ENCODE measurements at regions not wholly inside any gene's neighbourhood (a gene's known extent, or its start where the extent isn't known, plus 50 kb on each side); places are given as distances from the start of the nearest gene placed in this dataset.

GRCh38 chr18:78634061-78634696, 345.4 kb upstream of the SALL3 start:
- TF ChIP-seq CTCF (IDR thresholded peaks at IDR 0.05): no peak
- intact Hi-C loops (cut with DNase I): no loop called here
- H3K27ac ChIP-seq: no peak overlapping the region
- no peaks in the 10 kb centered on the region for H3K4me1 ChIP-seq
- H3K36me3 ChIP-seq: no peaks in the 10 kb centered on the region
- no peaks in the 10 kb centered on the region for H3K9me3 ChIP-seq
- no peak overlapping the region for H3K4me3 ChIP-seq
- DNase-seq (no peak), ATAC-seq (no peak)
- no peaks in the 10 kb centered on the region for H3K27me3 ChIP-seq (ENCODE audit: low read depth)

- H3K27ac ChIP-seq: no peak overlapping the region
- TF ChIP-seq CTCF (IDR thresholded peaks at IDR 0.05): no peak
- intact Hi-C loops (cut with DNase I): no loop called here
Measured at GRCh38 chr18:78635093-78635800, 344.4 kb upstream of the SALL3 start.

GRCh38 chr18:78636260-78636659, 343.4 kb upstream of the SALL3 start:
- no peak for DNase-seq
- intact Hi-C loops (cut with DNase I): no loop called here
- Histone ChIP-seq H3K27me3 (ENCODE audit: low read depth) (no peaks in the 10 kb centered on the region), H3K36me3 (no peaks in the 10 kb centered on the region), H3K9me3 (no peaks in the 10 kb centered on the region), H3K4me3 (no peak overlapping the region), H3K4me1 (no peaks in the 10 kb centered on the region), H3K27ac (no peak overlapping the region)
- TF ChIP-seq CTCF (IDR thresholded peaks at IDR 0.05): no peak
- ATAC-seq: no peak

More at GRCh38 chr18:78635093-78635800, 344.4 kb upstream of the SALL3 start:
- ATAC-seq: no peak
- no peak for DNase-seq
- no peaks in the 10 kb centered on the region for H3K9me3 ChIP-seq
- H3K4me1 ChIP-seq: no peaks in the 10 kb centered on the region
- no peaks in the 10 kb centered on the region for H3K27me3 ChIP-seq (ENCODE audit: low read depth)
- no peak overlapping the region for H3K4me3 ChIP-seq
- H3K36me3 ChIP-seq: no peaks in the 10 kb centered on the region

GRCh38 chr18:78637442-78638402, 341.9 kb upstream of the SALL3 start:
- TF ChIP-seq CTCF (IDR thresholded peaks at IDR 0.05): no peak
- H3K9me3 ChIP-seq: no peaks in the 10 kb centered on the region
- intact Hi-C loops (cut with DNase I): no loop called here
- H3K4me1 ChIP-seq: peaks cover 4% of the 10 kb centered on the region
- no peaks in the 10 kb centered on the region for H3K27me3 ChIP-seq (ENCODE audit: low read depth)
- no peak overlapping the region for H3K4me3 ChIP-seq
- DNase-seq: no peak
- H3K27ac ChIP-seq: no peak overlapping the region
- no peaks in the 10 kb centered on the region for H3K36me3 ChIP-seq
- ATAC-seq: no peak

All from lower lobe of right lung (tissue), 2 donors.